B cell (primary cell): ENCODE measurements at regions not wholly inside any gene's neighbourhood (a gene's known extent, or its start where the extent isn't known, plus 50 kb on each side); places are given as distances from the start of the nearest gene placed in this dataset.

Experiments used
- ATAC-seq: fragments of 200-7000 bp; cut with Tn5 transposase; one replicate; pipeline ENCODE4 v1.10.0; 2021; ENCODE audit warnings: low read depth, mild to moderate bottlenecking, moderate number of reproducible peaks, moderate library complexity
- CTCF ChIA-PET: fragments of 350-600 bp; sonication (Branson Sonifier 250); formaldehyde crosslinking; loops from one replicate; lab custom pipeline; 2021; ENCODE audit warnings: antibody characterized with exemption, inconsistent platforms; lab: Charles Lee
- POLR2A ChIA-PET: fragments of 350-600 bp; sonication (Branson Sonifier 250); formaldehyde crosslinking; loops from one replicate; lab custom pipeline; 2021; ENCODE audit warnings: antibody characterized with exemption; lab: Charles Lee
- DNase-seq: peaks from one replicate; pipeline ENCODE4 v3.0.0; 2013
- H2AFZ ChIP-seq: 2 replicates; pipeline ENCODE4 v1.6.1; 2012; ENCODE audit warnings: mild to moderate bottlenecking, low read depth, low read length; ENCODE audit not compliant: insufficient read depth, poor library complexity, severe bottlenecking
- H3K27ac ChIP-seq, 2 donors: 1 replicate in 1 of 2; 2 replicates in 1 of 2; pipeline ENCODE4 v1.5.1; 2012 to 2013; ENCODE audit warnings: low read length in 2 of 2, mild to moderate bottlenecking in 2 of 2, moderate library complexity in 1 of 2
- H3K27me3 ChIP-seq, 4 experiments: fragments of 200-600 bp in 1 of 4; sonication (generic) in 1 of 4; replicated peaks in 1 of 4; 1 replicate in 2 of 4; 2 replicates in 2 of 4; pipeline versions ENCODE4 v1.6.1 to v1.7.0; 2013 to 2016; ENCODE audit warnings: low read length in 3 of 4, mild to moderate bottlenecking in 2 of 4, mixed read lengths in 1 of 4, moderate library complexity in 1 of 4; ENCODE audit not compliant: insufficient read depth in 4 of 4, control insufficient read depth in 3 of 4; ENCODE audit errors: control extremely low read depth in 1 of 4
- H3K36me3 ChIP-seq, 2 experiments: replicated peaks in 1 of 2; 1 replicate in 1 of 2; 2 replicates in 1 of 2; pipeline versions ENCODE4 v1.6.1 to v1.7.1; 2013; ENCODE audit warnings: low read length in 1 of 2; ENCODE audit not compliant: insufficient read depth in 2 of 2, control insufficient read depth in 1 of 2; ENCODE audit errors: control extremely low read depth in 1 of 2, extremely low read depth in 1 of 2
- H3K4me1 ChIP-seq, 2 donors: fragments of 200-600 bp in 1 of 2; sonication (generic) in 1 of 2; 1 replicate in 1 of 2; 2 replicates in 1 of 2; pipeline versions ENCODE4 v1.5.1 to v1.6.1; 2013 to 2017; ENCODE audit warnings: low read length in 2 of 2; ENCODE audit not compliant: control insufficient read depth in 2 of 2, insufficient read depth in 2 of 2
- H3K4me2 ChIP-seq: replicated peaks from 2 replicates; pipeline ENCODE3; 2012; ENCODE audit warnings: mild to moderate bottlenecking, low read depth, low read length; ENCODE audit not compliant: poor library complexity, severe bottlenecking
- H3K4me3 ChIP-seq, 5 experiments: fragments of 200-600 bp in 1 of 5; sonication (generic) in 1 of 5; 1 replicate in 3 of 5; 2 replicates in 2 of 5; pipeline versions ENCODE4 v1.5.1 to v1.7.0; 2011 to 2016; ENCODE audit warnings: low read length in 4 of 5, mild to moderate bottlenecking in 4 of 5, low read depth in 2 of 5, control low read depth in 1 of 5, moderate library complexity in 1 of 5; ENCODE audit not compliant: insufficient read depth in 1 of 5; ENCODE audit errors: control extremely low read depth in 1 of 5, extremely low read depth in 1 of 5
- H3K79me2 ChIP-seq: fragments of 200-600 bp; sonication (generic); one replicate; pipeline ENCODE4 v1.6.0; 2016; ENCODE audit warnings: low read length; ENCODE audit not compliant: control insufficient read depth, insufficient read depth
- H3K9ac ChIP-seq: fragments of 200-600 bp; sonication (generic); 2 replicates; pipeline ENCODE4 v1.6.1; 2017; ENCODE audit warnings: mild to moderate bottlenecking, low read length, moderate library complexity
- H3K9me3 ChIP-seq, 3 donors: one replicate each; pipeline versions ENCODE4 v1.6.1 to v1.7.1; 2013; ENCODE audit warnings: low read length in 2 of 3; ENCODE audit not compliant: control insufficient read depth in 2 of 3, insufficient read depth in 1 of 3; ENCODE audit errors: control extremely low read depth in 1 of 3
- H4K20me1 ChIP-seq: 2 replicates; pipeline ENCODE4 v1.6.0; 2012; ENCODE audit warnings: mild to moderate bottlenecking, low read length; ENCODE audit not compliant: insufficient read depth, control insufficient read depth, poor library complexity, severe bottlenecking
- H3K27ac Mint-ChIP-seq: one replicate; pipeline ENCODE4 v1.8.0; 2021; ENCODE audit warnings: mixed read lengths
- H3K27me3 Mint-ChIP-seq: one replicate; pipeline ENCODE4 v1.8.0; 2021; ENCODE audit warnings: mixed read lengths
- H3K4me1 Mint-ChIP-seq: one replicate; pipeline ENCODE4 v1.8.0; 2021; ENCODE audit warnings: mixed read lengths
- H3K4me3 Mint-ChIP-seq: one replicate; pipeline ENCODE4 v1.8.0; 2021; ENCODE audit warnings: mixed read lengths
- H3K9me3 Mint-ChIP-seq: one replicate; pipeline ENCODE4 v1.8.0; 2022; ENCODE audit warnings: mixed read lengths; ENCODE audit not compliant: insufficient read depth
- CTCF ChIP-seq: fragments of 200-600 bp; IDR thresholded peaks from one replicate; pipeline ENCODE4 v1.8.0; 2022; ENCODE audit warnings: antibody characterized with exemption, mild to moderate bottlenecking
- EZH2 ChIP-seq: IDR thresholded peaks from 2 replicates; pipeline ENCODE4 v1.6.1; 2012; ENCODE audit warnings: borderline replicate concordance, low read depth, mild to moderate bottlenecking, moderate library complexity, low read length; ENCODE audit not compliant: insufficient read depth, poor library complexity, severe bottlenecking
- WGBS: methylation state at CpG from one replicate; pipeline ENCODE4 v1.1.5; 2013; ENCODE audit warnings: missing lambda C conversion rate; ENCODE audit not compliant: insufficient coverage; 5-methylcytosine and 5-hydroxymethylcytosine counted together
- intact Hi-C: fragments of 100-400 bp; cut with micrococcal nuclease; formaldehyde crosslinking; loops from one replicate; pipeline ENCODE4 v1.10.0; 2022

- Histone ChIP-seq H3K36me3 (no peaks in the 10 kb centered on the region), H3K9ac (no peak overlapping the region), H3K4me2 (no peak overlapping the region), H4K20me1 (no peaks in the 10 kb centered on the region), H3K79me2 (no peaks in the 10 kb centered on the region), H3K27ac (no peak overlapping the region), H3K9me3 (peaks cover 0 to 31% (median 8%) of the 10 kb centered on the region in 3 donors), H3K4me3 (no peak overlapping the region), H3K4me1 (no peaks in the 10 kb centered on the region), H2AFZ (no peak overlapping the region), H3K27me3 (no peaks in the 10 kb centered on the region)
- ATAC-seq = no peak
- intact Hi-C loops = no loop called here
- Mint-ChIP-seq H3K4me3 (no peak overlapping the region), H3K27me3 (no peaks in the 10 kb centered on the region), H3K9me3 (peaks cover 3% of the 10 kb centered on the region), H3K4me1 (no peaks in the 10 kb centered on the region), H3K27ac (no peak overlapping the region)
- no CpG with 5 or more reads among the region's 2 CpGs for WGBS
- CTCF ChIA-PET = no interaction called here
- POLR2A ChIA-PET = no interaction called here
- DNase-seq = no peak
- TF ChIP-seq CTCF (no peak), EZH2 (no peak)
Observed at GRCh38 chr12:70154087-70154638, 89.1 kb upstream of the CNOT2 start.

GRCh38 chr12:70154960-70155589 lies 88.2 kb upstream of the CNOT2 start:
- TF ChIP-seq EZH2 (no peak), CTCF (no peak)
- H4K20me1 ChIP-seq = no peaks in the 10 kb centered on the region
- no peak for DNase-seq
- no peaks in the 10 kb centered on the region for H3K4me1 Mint-ChIP-seq
- peaks cover 3% of the 10 kb centered on the region for H3K9me3 Mint-ChIP-seq
- no peak overlapping the region for H3K27ac ChIP-seq
- no peaks in the 10 kb centered on the region for H3K79me2 ChIP-seq
- no peaks in the 10 kb centered on the region for H3K27me3 ChIP-seq
- no peak overlapping the region for H3K27ac Mint-ChIP-seq
- H3K9ac ChIP-seq = no peak overlapping the region
- ChIA-PET POLR2A (no interaction called here), CTCF (no interaction called here)
- no peak overlapping the region for H3K4me3 ChIP-seq
- intact Hi-C loops = no loop called here
- no peak overlapping the region for H3K4me3 Mint-ChIP-seq
- H3K27me3 Mint-ChIP-seq = no peaks in the 10 kb centered on the region
- peaks cover 0 to 31% (median 8%) of the 10 kb centered on the region in 3 donors for H3K9me3 ChIP-seq
- H3K4me1 ChIP-seq = no peaks in the 10 kb centered on the region
- no peaks in the 10 kb centered on the region for H3K36me3 ChIP-seq
- no peak for ATAC-seq
- H2AFZ ChIP-seq = no peak overlapping the region
- H3K4me2 ChIP-seq = no peak overlapping the region
